HEK293 (cell line): ENCODE measurements at regions not wholly inside any gene's neighbourhood (a gene's known extent, or its start where the extent isn't known, plus 50 kb on each side); places are given as distances from the start of the nearest gene placed in this dataset.

Experiments used
- CTCF ChIA-PET: fragments of 350-600 bp; formaldehyde crosslinking; extraction: SDS; loops from one replicate; lab custom pipeline; 2021; ENCODE audit warnings: antibody characterized with exemption; lab: Yijun Ruan, JAX
- POLR2A ChIA-PET: fragments of 300-600 bp; formaldehyde crosslinking; extraction: SDS; loops from one replicate; lab custom pipeline; 2020; ENCODE audit warnings: antibody characterized with exemption, inconsistent platforms; lab: Yijun Ruan, JAX
- H3K27ac ChIP-seq: fragments of 200-500 bp; sonication (Bioruptor generic); 2 replicates; pipeline ENCODE4 v1.5.1; 2014; ENCODE audit warnings: low read depth, low read length, control low read depth, inconsistent platforms; ENCODE audit errors: extremely low read depth
- H3K36me3 ChIP-seq, 2 experiments: fragments of 200-500 bp in 1 of 2; sonication (Bioruptor generic) in 1 of 2; 1 replicate in 1 of 2; 2 replicates in 1 of 2; pipeline ENCODE4 v1.5.1; 2014 to 2017; ENCODE audit warnings: inconsistent platforms in 2 of 2, low read length in 2 of 2; ENCODE audit not compliant: control insufficient read depth in 2 of 2, insufficient read depth in 1 of 2
- H3K4me1 ChIP-seq: fragments of 200-500 bp; sonication (Bioruptor generic); 2 replicates; pipeline ENCODE4 v1.5.1; 2014; ENCODE audit warnings: mild to moderate bottlenecking, low read length, inconsistent platforms; ENCODE audit not compliant: control insufficient read depth, insufficient read depth
- H3K4me3 ChIP-seq: 2 replicates; pipeline ENCODE4 v1.5.1; 2011; ENCODE audit warnings: low read depth, mild to moderate bottlenecking, control low read depth, low read length, moderate library complexity
- H3K9me3 ChIP-seq: fragments of 200-500 bp; sonication (Bioruptor generic); 2 replicates; pipeline ENCODE4 v1.5.1; 2014; ENCODE audit warnings: low read depth, low read length, inconsistent platforms; ENCODE audit not compliant: control insufficient read depth, insufficient read depth
- HOXC10 ChIP-seq: sonication (generic); formaldehyde crosslinking; IDR thresholded peaks from 2 replicates; pipeline ENCODE4 v1.8.1; 2023; ENCODE audit warnings: mild to moderate bottlenecking, missing genetic modification reagents
- KLF10 ChIP-seq: fragments of 450-650 bp; IDR thresholded peaks from 2 replicates; pipeline ENCODE4 v1.5.1; 2018; ENCODE audit warnings: missing biosample characterization, mild to moderate bottlenecking, missing genetic modification characterization
- KLF7 ChIP-seq: fragments of 450-650 bp; formaldehyde crosslinking; IDR thresholded peaks from 2 replicates; pipeline ENCODE4 v1.5.1; 2016; ENCODE audit warnings: missing biosample characterization, missing genetic modification characterization, borderline replicate concordance
- OSR2 ChIP-seq: fragments of 450-650 bp; formaldehyde crosslinking; IDR thresholded peaks from 2 replicates; pipeline ENCODE4 v1.5.1; 2016; ENCODE audit warnings: missing biosample characterization, missing genetic modification characterization
- ZBTB1 ChIP-seq: fragments of 450-650 bp; formaldehyde crosslinking; IDR thresholded peaks from 2 replicates; pipeline ENCODE4 v1.5.1; 2016; ENCODE audit warnings: missing biosample characterization, missing genetic modification characterization
- ZFHX2 ChIP-seq: fragments of 450-650 bp; formaldehyde crosslinking; conservative IDR thresholded peaks from 2 replicates; pipeline ENCODE4 v1.5.1; 2016; ENCODE audit warnings: missing biosample characterization, missing genetic modification characterization
- ZNF10 ChIP-seq: fragments of 450-650 bp; formaldehyde crosslinking; IDR thresholded peaks from 2 replicates; pipeline ENCODE4 v1.5.1; 2017; ENCODE audit warnings: missing biosample characterization, missing genetic modification characterization
- ZNF146 ChIP-seq: fragments of 450-650 bp; formaldehyde crosslinking; IDR thresholded peaks from 2 replicates; pipeline ENCODE4 v1.5.1; 2016; ENCODE audit warnings: missing biosample characterization, missing genetic modification characterization
- ZNF366 ChIP-seq: fragments of 450-650 bp; formaldehyde crosslinking; conservative IDR thresholded peaks from 2 replicates; pipeline ENCODE4 v1.5.1; 2016; ENCODE audit warnings: missing biosample characterization, missing genetic modification characterization
- ZNF48 ChIP-seq: fragments of 450-650 bp; formaldehyde crosslinking; IDR thresholded peaks from 2 replicates; pipeline ENCODE4 v1.5.1; 2016; ENCODE audit warnings: missing biosample characterization, missing genetic modification characterization
- ZNF510 ChIP-seq: fragments of 450-650 bp; formaldehyde crosslinking; IDR thresholded peaks from 2 replicates; pipeline ENCODE4 v1.5.1; 2018; ENCODE audit warnings: mild to moderate bottlenecking, missing genetic modification characterization, missing biosample characterization; ENCODE audit not compliant: insufficient replicate concordance
- ZNF548 ChIP-seq: fragments of 450-650 bp; formaldehyde crosslinking; IDR thresholded peaks from 2 replicates; pipeline ENCODE4 v1.5.1; 2016; ENCODE audit warnings: missing biosample characterization, missing genetic modification characterization
- ZNF555 ChIP-seq: fragments of 450-650 bp; formaldehyde crosslinking; conservative IDR thresholded peaks from 2 replicates; pipeline ENCODE4 v1.5.1; 2017; ENCODE audit warnings: missing biosample characterization, mild to moderate bottlenecking, missing genetic modification characterization, inconsistent platforms
- ZNF600 ChIP-seq: fragments of 450-650 bp; formaldehyde crosslinking; IDR thresholded peaks from 2 replicates; pipeline ENCODE4 v1.5.1; 2016; ENCODE audit warnings: missing biosample characterization, missing genetic modification characterization
- ZNF610 ChIP-seq: fragments of 450-650 bp; formaldehyde crosslinking; IDR thresholded peaks from 2 replicates; pipeline ENCODE4 v1.5.1; 2016; ENCODE audit warnings: missing biosample characterization, missing genetic modification characterization, borderline replicate concordance
- ZNF677 ChIP-seq: fragments of 450-650 bp; IDR thresholded peaks from 2 replicates; pipeline ENCODE4 v1.5.0; 2018; ENCODE audit warnings: missing biosample characterization, mild to moderate bottlenecking, missing genetic modification characterization, moderate library complexity
- ZNF768 ChIP-seq: fragments of 450-650 bp; formaldehyde crosslinking; IDR thresholded peaks from 2 replicates; pipeline ENCODE4 v1.5.1; 2018; ENCODE audit warnings: missing biosample characterization, mild to moderate bottlenecking, missing genetic modification characterization
- ZNF843 ChIP-seq: fragments of 450-650 bp; formaldehyde crosslinking; IDR thresholded peaks from 2 replicates; pipeline ENCODE4 v1.5.1; 2016; ENCODE audit warnings: missing biosample characterization, missing genetic modification characterization
- TF ChIP-seq, protein P1 (sequence below): fragments of 450-650 bp; formaldehyde crosslinking; IDR thresholded peaks from 2 replicates; pipeline ENCODE4 v1.5.1; 2016; ENCODE audit warnings: missing biosample characterization, missing genetic modification characterization
- TF ChIP-seq, protein P2 (sequence below): fragments of 450-650 bp; formaldehyde crosslinking; IDR thresholded peaks from 2 replicates; pipeline ENCODE4 v1.5.1; 2017; ENCODE audit warnings: missing biosample characterization, missing genetic modification characterization
- TF ChIP-seq, protein P3 (sequence below): fragments of 450-650 bp; formaldehyde crosslinking; IDR thresholded peaks from 2 replicates; pipeline ENCODE4 v1.5.1; 2016; ENCODE audit warnings: missing biosample characterization, missing genetic modification characterization
- TF ChIP-seq, protein P4 (sequence below): fragments of 450-650 bp; formaldehyde crosslinking; IDR thresholded peaks from 2 replicates; pipeline ENCODE4 v1.5.1; 2017; ENCODE audit warnings: missing biosample characterization, missing genetic modification characterization
- TF ChIP-seq, protein P5 (sequence below): fragments of 450-650 bp; formaldehyde crosslinking; IDR thresholded peaks from 2 replicates; pipeline ENCODE4 v1.5.1; 2017; ENCODE audit warnings: missing biosample characterization, mild to moderate bottlenecking, missing genetic modification characterization, moderate library complexity
- TF ChIP-seq, protein P6 (sequence below): fragments of 450-650 bp; formaldehyde crosslinking; IDR thresholded peaks from 2 replicates; pipeline ENCODE4 v1.5.1; 2016; ENCODE audit warnings: missing biosample characterization, missing genetic modification characterization

DNA sequence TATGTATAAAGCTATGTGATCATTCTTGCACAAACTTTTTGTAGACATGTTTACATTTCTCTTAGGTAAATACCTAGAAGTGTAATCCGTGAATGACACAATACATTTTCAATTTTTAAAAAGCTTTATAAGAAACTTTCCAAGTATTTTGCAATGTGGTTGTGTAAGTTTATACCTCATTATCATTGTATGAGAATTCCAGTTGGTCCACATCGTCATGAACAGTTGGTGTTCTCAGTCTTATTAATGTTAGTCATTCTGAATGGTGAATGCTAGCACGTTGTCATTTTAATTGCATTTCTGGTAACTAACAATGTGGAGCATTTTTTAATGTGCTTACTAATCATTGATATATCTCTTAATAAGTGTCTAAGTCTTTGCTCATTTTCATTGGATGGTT, 116.5 kb upstream of the F13A1 start (continued):
- TF ChIP-seq, protein P1, sequence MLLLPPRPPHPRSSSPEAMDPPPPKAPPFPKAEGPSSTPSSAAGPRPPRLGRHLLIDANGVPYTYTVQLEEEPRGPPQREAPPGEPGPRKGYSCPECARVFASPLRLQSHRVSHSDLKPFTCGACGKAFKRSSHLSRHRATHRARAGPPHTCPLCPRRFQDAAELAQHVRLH (tag by site-specific recombination), result no peak
- no peak for TF ChIP-seq ZNF677 (tag by site-specific recombination)
- TF ChIP-seq, protein P2, sequence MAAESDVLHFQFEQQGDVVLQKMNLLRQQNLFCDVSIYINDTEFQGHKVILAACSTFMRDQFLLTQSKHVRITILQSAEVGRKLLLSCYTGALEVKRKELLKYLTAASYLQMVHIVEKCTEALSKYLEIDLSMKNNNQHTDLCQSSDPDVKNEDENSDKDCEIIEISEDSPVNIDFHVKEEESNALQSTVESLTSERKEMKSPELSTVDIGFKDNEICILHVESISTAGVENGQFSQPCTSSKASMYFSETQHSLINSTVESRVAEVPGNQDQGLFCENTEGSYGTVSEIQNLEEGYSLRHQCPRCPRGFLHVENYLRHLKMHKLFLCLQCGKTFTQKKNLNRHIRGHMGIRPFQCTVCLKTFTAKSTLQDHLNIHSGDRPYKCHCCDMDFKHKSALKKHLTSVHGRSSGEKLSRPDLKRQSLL (tag by site-specific recombination), result no peak
- no peak for TF ChIP-seq ZNF600
- no peak for TF ChIP-seq KLF7

DNA sequence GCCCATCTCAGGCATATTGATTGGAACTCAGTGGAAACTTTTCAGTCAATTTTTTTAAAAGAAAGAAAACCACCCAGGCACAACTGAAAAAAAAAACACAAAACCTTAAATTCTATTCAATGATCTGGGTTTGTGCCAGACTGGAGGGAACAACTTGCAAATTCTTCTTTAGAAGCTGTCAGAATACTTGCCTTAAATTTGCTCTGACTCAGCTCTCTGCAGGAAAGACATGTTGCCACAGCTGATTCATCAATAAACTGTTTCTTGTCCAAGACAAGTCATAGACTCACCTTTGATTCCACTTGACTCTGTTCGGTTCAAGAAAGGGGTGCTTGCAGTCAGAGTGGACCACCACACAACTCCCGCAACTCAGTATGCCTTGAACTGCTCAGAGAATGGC, 117.8 kb upstream of the F13A1 start:
- no peaks in the 10 kb centered on the region for H3K9me3 ChIP-seq
- POLR2A ChIA-PET, result no interaction called here
- TF ChIP-seq ZNF555 (tag by site-specific recombination), result no peak
- no peak for TF ChIP-seq ZNF768 (tag by site-specific recombination)
- TF ChIP-seq, protein P3, sequence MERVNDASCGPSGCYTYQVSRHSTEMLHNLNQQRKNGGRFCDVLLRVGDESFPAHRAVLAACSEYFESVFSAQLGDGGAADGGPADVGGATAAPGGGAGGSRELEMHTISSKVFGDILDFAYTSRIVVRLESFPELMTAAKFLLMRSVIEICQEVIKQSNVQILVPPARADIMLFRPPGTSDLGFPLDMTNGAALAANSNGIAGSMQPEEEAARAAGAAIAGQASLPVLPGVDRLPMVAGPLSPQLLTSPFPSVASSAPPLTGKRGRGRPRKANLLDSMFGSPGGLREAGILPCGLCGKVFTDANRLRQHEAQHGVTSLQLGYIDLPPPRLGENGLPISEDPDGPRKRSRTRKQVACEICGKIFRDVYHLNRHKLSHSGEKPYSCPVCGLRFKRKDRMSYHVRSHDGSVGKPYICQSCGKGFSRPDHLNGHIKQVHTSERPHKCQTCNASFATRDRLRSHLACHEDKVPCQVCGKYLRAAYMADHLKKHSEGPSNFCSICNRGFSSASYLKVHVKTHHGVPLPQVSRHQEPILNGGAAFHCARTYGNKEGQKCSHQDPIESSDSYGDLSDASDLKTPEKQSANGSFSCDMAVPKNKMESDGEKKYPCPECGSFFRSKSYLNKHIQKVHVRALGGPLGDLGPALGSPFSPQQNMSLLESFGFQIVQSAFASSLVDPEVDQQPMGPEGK, result no peak
- TF ChIP-seq ZFHX2 (tag by site-specific recombination), result no peak
- TF ChIP-seq ZNF366, result no peak
- no peak for TF ChIP-seq ZNF10 (tag by site-specific recombination)
- no peak for TF ChIP-seq ZBTB1 (tag by site-specific recombination)
- TF ChIP-seq ZNF510 (tag by site-specific recombination), result no peak
- no peak for TF ChIP-seq ZNF146
- TF ChIP-seq HOXC10 (CRISPR knock-in tag), result no peak
- TF ChIP-seq, protein P4, sequence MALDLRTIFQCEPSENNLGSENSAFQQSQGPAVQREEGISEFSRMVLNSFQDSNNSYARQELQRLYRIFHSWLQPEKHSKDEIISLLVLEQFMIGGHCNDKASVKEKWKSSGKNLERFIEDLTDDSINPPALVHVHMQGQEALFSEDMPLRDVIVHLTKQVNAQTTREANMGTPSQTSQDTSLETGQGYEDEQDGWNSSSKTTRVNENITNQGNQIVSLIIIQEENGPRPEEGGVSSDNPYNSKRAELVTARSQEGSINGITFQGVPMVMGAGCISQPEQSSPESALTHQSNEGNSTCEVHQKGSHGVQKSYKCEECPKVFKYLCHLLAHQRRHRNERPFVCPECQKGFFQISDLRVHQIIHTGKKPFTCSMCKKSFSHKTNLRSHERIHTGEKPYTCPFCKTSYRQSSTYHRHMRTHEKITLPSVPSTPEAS, result no peak
- TF ChIP-seq, protein P5, sequence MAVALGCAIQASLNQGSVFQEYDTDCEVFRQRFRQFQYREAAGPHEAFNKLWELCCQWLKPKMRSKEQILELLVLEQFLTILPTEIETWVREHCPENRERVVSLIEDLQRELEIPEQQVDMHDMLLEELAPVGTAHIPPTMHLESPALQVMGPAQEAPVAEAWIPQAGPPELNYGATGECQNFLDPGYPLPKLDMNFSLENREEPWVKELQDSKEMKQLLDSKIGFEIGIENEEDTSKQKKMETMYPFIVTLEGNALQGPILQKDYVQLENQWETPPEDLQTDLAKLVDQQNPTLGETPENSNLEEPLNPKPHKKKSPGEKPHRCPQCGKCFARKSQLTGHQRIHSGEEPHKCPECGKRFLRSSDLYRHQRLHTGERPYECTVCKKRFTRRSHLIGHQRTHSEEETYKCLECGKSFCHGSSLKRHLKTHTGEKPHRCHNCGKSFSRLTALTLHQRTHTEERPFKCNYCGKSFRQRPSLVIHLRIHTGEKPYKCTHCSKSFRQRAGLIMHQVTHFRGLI, result no peak
- no peak for TF ChIP-seq ZNF48 (tag by site-specific recombination)
- no peak for TF ChIP-seq ZNF548 (tag by site-specific recombination)
- TF ChIP-seq ZNF610 (tag by site-specific recombination), result no peak
- TF ChIP-seq ZNF843 (tag by site-specific recombination), result no peak
- TF ChIP-seq, protein P6, sequence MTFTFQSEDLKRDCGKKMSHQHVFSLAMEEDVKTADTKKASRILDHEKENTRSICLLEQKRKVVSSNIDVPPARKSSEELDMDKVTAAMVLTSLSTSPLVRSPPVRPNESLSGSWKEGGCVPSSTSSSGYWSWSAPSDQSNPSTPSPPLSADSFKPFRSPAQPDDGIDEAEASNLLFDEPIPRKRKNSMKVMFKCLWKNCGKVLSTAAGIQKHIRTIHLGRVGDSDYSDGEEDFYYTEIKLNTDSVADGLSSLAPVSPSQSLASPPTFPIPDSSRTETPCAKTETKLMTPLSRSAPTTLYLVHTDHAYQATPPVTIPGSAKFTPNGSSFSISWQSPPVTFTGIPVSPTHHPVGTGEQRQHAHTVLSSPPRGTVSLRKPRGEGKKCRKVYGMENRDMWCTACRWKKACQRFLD (tag by site-specific recombination), result no peak
- no peak for TF ChIP-seq KLF10 (tag by site-specific recombination)
- no peak for TF ChIP-seq OSR2
- TF ChIP-seq, all 188 proteins: peak for 0
- CTCF ChIA-PET, result no interaction called here
- Histone ChIP-seq H3K27ac (no peak overlapping the region), H3K4me3 (no peak overlapping the region), H3K4me1 (no peaks in the 10 kb centered on the region), H3K36me3 (no peaks in the 10 kb centered on the region)
